Body of pancreas (tissue), 4 donors: ENCODE measurements at regions not wholly inside any gene's neighbourhood (a gene's known extent, or its start where the extent isn't known, plus 50 kb on each side); places are given as distances from the start of the nearest gene placed in this dataset.

Experiments
- CTCF ChIP-seq, 7 experiments: fragments of 450-650 bp in 4 of 7; fragments of 200-600 bp in 3 of 7; sonication (generic) in 3 of 7; IDR thresholded peaks; one replicate each; pipeline ENCODE4 v1.5.1; 2016 to 2019; ENCODE audit warnings: antibody characterized with exemption in 7 of 7
- POLR2A ChIP-seq, 3 donors: fragments of 450-650 bp; IDR thresholded peaks; one replicate each; pipeline ENCODE4 v1.6.1; 2016; ENCODE audit warnings: antibody characterized with exemption in 3 of 3, mild to moderate bottlenecking in 2 of 3

- TF ChIP-seq CTCF (IDR thresholded peaks at IDR 0.05) (no peak), POLR2A (IDR thresholded peaks at IDR 0.05) (no peak)
These were observed 425.1 kb downstream of the SETD4 start for GRCh38 chr21:35635261-35635660.
